ENCODE measurements at regions not wholly inside any gene's neighbourhood (a gene's known extent, or its start where the extent isn't known, plus 50 kb on each side); places are given as distances from the start of the nearest gene placed in this dataset.

GRCh38 chr7:97346349-97346748 is 228.9 kb downstream of the SDHAF3 start:
- H3K27me3 ChIP-seq (ENCODE audit: insufficient read depth): no peaks in the 10 kb centered on the region
- ATAC-seq (no peak), DNase-seq (ENCODE audit: low spot score) (no peak)
- no peak overlapping the region for H3K4me2 ChIP-seq
- peaks cover 8% of the 10 kb centered on the region for H3K4me1 Mint-ChIP-seq
- no peak overlapping the region for H3K4me3 Mint-ChIP-seq
- no peak overlapping the region for H3K27ac Mint-ChIP-seq
- no peaks in the 10 kb centered on the region for H4K20me1 ChIP-seq (replicated peaks; ENCODE audit: insufficient read depth)
- H2AFZ ChIP-seq: no peak overlapping the region
- H3K4me3 ChIP-seq: no peak overlapping the region
- no peaks in the 10 kb centered on the region for H3K36me3 ChIP-seq (ENCODE audit: insufficient read depth)
- H3K36me3 Mint-ChIP-seq (ENCODE audit: low read depth): no peaks in the 10 kb centered on the region
- TF ChIP-seq NANOG (IDR thresholded peaks at IDR 0.05; ENCODE audit: borderline replicate concordance) (no peak), CREB1 (CRISPR knock-in tag; IDR thresholded peaks at IDR 0.05; ENCODE audit: low read depth) (no peak), POLR2AphosphoS5 (IDR thresholded peaks at IDR 0.05; ENCODE audit: low read depth) (no peak), STAT1 (IDR thresholded peaks at IDR 0.05; ENCODE audit: unreplicated experiment) (no peak), ZNF114 (CRISPR knock-in tag; IDR thresholded peaks at IDR 0.05) (no peak), ZNF331 (CRISPR knock-in tag; IDR thresholded peaks at IDR 0.05; ENCODE audit: low read depth) (no peak), JUNB (IDR thresholded peaks at IDR 0.05; ENCODE audit: unreplicated experiment) (no peak), ETS1 (IDR thresholded peaks at IDR 0.05) (no peak), EZH2 (IDR thresholded peaks at IDR 0.05; ENCODE audit: low read depth, unreplicated experiment) (no peak), REST (IDR thresholded peaks at IDR 0.05; ENCODE audit: unreplicated experiment) (no peak), ZNF462 (CRISPR knock-in tag; IDR thresholded peaks at IDR 0.05) (no peak), CTCF (conservative IDR thresholded peaks at IDR 0.05; ENCODE audit: low read depth in 2 of 2) (no peak), EZH2phosphoT487 (IDR thresholded peaks at IDR 0.05; ENCODE audit: unreplicated experiment) (no peak)
- peaks cover 8% of the 10 kb centered on the region; the same call in 1 of the 3 replicates for H3K9me3 Mint-ChIP-seq
- no peaks in the 10 kb centered on the region for H3K79me2 ChIP-seq (replicated peaks; ENCODE audit: insufficient read depth)
- no peak overlapping the region for H3K27ac ChIP-seq (ENCODE audit: low read depth)
- H3K4me1 ChIP-seq (ENCODE audit: insufficient read depth): peaks cover 6% of the 10 kb centered on the region; the same call in 1 of the 2 replicates
- H3K9me2 ChIP-seq (ENCODE audit: insufficient read depth): peaks cover 9% of the 10 kb centered on the region; the same call in 1 of the 2 replicates
- no peaks in the 10 kb centered on the region for H3K27me3 Mint-ChIP-seq (ENCODE audit: insufficient read depth, low read depth, poor library complexity)
- no peaks in the 10 kb centered on the region for H3F3A ChIP-seq (replicated peaks; ENCODE audit: low read depth)

Data from GM23338 (cell line).